NCI-H748 treated with DMSO at 0.1 percent for 48 hours (cell line): ENCODE measurements at regions not wholly inside any gene's neighbourhood (a gene's known extent, or its start where the extent isn't known, plus 50 kb on each side); places are given as distances from the start of the nearest gene placed in this dataset.
"Not testable (repeated sequence)": the region's sequence is repeated elsewhere in the genome, so short reads cannot be mapped to it uniquely, and the experiment has no call there.

Experiments used
- DNase-seq: peaks from one replicate; lab custom pipeline; 2025; lab: John Stamatoyannopoulos, UW

DNA sequence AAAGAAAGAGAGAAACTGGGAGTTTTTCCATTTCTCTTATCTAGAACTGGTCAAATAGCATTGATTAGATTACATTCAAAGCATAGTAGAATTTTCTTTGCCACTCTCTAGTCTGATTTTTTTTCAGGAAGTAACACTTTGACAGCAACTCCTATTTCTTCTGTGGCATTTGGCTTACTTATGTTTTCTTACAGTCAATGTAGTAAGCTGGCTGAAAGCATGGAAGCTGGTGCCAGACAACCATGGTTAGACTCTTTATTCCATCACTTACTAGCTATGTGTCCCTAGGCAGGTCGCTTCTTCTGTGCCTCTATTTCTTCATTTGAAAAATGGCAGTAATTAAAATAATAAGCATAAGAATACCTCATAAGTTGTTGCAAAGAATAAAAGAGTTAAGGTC lies 54.2 kb upstream of the OPRM1 start:
- no peak for DNase-seq

DNA sequence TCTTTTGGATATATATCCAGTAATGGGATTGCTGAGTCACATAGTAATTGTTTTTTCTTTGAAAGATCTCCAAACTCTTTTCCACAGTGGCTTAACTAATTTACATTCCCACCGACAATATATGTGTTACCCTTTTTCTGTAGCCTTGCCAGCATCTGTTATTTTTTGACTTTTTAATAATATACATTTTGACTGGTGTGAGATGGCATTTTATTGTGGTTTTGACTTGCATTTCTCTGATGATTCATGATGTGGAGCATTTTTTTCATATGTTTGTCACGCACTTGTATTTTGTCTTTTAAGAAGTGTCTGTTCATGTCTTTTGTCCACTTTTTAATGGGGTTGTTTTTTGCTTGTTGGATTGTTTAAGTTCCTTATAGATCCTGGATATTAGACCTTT lies 58.9 kb upstream of the OPRM1 start:
- DNase-seq: no peak

DNA sequence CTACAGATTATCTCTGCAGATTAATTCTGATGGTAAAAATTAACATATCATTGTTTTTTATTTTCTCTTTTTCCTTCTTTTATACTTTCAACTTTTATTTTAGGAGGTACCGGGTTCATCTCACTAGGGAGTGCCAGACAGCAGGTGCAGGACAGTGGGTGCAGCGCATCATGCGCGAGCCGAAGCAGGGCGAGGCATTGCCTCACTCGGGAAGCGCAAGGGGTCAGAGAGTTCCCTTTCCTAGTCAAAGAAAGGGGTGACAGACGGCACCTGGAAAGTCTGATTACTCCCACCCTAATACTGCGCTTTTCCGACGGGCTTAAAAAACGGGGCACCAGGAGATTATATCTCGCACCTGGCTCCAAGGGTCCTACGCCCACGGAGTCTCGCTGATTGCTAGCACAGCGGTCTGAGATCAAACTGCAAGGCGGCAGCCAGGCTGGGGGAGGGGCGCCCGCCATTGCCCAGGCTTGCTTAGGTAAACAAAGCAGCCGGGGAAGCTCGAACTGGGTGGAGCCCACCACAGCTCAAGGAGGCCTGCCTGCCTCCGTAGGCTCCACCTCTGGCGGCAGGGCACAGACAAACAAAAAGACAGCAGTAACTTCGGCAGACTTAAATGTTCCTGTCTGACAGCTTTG lies 60.0 kb upstream of the OPRM1 start:
- not testable (repeated sequence) for DNase-seq

DNA sequence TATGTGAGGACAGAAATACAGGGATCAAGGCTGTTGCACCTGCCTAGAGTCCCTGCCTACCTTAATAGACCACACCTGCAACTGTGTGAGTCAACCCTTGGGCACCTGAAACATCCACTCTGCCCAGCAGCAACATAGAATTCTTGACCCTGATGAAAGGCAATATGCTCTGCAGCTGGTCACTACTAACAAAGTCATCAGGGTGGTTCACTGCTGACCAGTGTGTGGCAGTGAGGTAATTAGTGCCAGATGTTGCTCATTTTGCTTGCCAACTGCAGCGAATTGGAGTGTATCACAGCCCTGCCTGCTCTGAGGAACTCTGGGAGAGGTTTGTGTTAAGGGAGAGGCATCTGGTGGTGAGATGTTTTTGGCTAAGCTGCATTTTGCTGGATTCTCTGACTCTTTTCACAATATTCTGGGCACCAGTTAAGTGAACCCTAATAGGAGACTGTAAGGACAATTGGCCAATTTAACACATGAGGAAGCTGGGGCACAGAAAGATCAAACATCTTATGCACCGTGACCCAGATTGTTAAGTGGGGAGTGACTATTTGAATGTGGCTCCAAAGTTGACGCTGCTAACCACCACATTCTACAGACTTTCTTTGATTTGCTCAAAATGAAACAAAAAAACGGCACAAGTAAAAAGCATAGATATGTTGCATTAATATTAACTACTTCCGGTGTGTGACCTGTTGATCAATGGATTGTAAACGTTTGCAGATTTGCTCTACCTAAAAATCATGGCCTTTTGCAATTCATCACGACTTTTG lies 61.9 kb upstream of the OPRM1 start:
- no peak for DNase-seq

DNA sequence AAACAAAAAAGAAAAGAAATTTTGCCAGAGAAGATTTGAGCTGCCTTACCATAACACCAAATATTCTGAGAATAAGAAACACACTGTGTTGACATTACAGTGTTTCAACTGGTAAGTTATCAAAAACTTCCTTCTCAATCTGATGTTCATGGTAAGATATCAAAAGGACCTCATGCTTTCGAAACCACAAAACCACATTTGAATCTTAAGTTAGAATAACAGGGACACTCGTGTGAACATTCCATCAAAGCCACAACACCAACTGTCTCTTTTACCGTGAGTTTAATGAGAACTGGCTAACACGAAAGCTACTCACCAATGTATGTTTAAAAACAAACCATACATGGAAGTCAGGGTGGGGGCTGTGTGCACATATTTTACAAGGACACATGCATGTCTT lies 73.0 kb upstream of the OPRM1 start:
- DNase-seq: no peak

DNA sequence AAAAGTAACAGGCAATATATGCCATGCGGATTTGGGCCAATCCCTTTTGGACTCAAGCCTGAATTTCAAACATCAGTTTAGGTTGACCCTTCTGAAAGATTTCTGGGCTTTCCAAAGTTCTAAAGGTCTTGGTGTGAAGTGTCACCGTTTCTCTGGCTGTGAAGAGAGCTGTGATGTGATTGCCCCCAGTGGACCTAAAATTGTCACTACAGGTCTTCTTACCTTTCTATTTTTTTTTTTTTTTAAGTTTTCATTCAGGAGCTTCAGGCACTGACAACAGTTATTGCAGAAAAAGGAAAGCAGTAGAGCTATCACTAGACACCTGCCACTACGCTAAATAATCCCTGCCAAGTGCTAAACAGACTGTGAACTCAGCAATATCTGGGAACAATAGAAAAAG lies 75.7 kb upstream of the OPRM1 start:
- no peak for DNase-seq

DNA sequence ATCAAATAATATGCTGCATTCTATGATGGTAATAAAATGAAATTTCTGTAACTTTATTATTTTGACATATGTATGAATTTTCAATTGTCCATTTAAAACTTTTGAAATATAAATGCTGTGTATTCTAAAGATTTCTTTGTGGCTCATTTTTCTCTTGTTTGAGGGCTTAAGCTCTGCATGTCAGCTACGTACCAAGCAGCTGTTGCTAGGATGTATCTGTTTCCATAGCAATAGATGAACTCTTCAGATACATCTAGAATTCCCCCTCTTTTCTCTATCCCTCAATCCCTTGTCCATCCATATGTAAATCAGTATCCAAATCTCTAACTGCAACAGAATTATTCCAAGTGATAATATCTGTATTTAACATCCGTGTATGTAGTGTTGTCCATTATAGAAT lies 76.5 kb upstream of the OPRM1 start:
- no peak for DNase-seq

DNA sequence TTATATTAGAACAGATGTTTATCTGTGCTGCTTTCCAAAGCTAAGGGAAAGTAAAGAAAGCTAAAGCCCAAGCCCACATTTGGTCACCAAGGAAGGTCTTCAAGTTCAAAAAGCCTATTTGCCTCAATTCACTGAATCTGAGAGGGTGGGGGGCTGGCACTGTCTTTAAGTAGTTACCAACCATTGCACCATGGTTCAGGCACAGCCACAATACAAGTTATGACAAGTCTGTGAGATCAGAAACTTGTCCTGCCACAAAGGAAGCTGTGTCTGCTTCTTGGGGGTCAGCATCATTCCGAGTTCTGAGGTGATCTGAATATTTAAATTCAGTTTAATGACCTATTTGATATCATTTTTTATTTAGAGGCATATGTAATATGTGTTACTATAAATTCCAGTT lies 78.3 kb upstream of the OPRM1 start:
- no peak for DNase-seq

DNA sequence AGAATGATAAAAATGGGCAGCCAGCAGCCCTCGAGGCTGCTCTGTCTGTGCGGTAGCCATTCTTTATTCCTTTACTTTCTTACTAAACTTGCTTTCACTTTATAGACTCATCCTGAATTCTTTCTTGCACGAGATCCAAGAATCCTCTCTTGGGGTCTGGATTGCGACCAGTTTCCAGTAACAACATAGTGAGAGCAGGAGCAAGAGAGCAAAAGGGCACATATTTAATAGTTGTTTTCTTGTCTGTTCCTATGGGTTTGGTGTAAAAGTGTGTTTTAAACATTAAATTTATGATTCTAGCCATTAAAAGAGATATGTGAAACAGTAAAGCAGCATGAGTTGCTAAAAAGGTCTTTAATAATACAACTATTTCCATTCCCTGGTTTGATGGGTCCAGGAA lies 78.8 kb upstream of the OPRM1 start:
- DNase-seq: no peak

DNA sequence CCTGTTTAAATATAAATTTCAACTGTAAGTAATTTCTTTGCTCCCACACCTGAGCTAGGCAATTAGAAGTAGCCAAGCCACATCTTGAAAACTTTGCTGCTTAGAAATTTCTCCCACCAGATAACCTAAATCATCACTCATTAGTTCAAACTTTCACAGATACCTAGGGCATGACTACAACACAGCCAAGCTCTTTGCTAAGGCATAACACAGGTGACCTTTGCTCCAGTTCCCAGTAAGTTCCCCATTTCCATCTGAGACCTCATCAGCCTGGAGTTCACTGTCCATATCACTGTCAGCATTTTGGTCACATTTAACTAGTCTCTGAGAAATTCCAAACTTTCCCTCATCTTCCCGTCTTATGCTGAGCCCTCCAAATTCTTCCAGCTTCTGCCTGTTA lies 79.8 kb upstream of the OPRM1 start:
- DNase-seq: no peak

DNA sequence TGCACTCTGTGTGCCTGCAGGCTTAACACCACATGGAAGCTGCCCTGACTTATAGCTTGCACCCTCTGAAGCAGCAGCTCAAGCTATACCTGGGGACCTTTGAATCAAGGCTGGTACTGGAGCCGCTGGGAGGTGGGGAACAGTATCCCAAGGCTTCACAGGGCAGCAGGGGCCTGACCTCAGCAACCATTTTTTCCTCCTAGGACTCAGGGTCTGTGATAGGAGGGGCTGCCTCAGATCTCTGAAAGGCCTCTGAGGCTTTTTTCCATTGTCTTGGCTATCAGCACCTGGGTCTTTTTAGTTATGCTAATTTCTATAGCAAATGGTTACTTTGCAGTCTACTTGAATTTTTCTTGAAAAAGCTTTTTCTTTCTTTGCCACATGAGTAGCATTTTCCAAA lies 80.2 kb upstream of the OPRM1 start:
- DNase-seq: no peak

DNA sequence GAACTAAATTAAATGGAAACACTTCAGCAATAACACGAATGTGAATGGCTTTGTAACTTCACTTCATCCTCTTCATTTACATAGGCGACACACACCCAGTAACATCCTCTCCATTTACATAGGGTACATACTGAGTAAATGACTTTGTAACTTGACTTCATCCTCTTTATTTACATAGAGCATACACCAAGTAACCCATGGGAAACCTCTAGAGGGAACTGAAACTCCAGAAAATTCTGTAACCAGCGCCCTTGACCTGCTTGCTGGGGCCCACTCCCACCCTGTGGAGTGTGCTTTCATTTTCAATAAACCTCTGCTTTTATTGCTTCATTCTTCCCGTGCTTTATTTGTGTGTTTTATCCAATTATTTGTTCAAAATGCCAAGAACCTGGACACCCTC lies 81.6 kb upstream of the OPRM1 start:
- DNase-seq: no peak

DNA sequence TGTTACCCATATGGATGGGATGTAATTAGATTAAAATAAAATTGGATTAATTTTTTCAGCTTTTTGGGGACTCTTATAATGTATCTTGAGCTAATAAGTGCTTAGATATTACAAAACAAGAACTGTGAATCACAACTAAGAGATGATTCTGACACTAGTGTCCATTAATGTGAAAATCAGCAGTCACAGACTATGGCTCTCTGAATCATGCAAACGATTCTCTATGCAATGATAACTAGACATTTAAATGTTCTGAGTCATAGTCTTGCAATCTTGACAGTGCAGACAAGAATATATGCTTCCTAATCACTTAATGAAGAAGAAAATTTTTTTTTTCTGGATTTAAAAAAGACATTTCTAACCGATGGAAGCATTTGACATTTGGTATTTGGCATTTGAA lies 82.2 kb upstream of the OPRM1 start:
- no peak for DNase-seq

DNA sequence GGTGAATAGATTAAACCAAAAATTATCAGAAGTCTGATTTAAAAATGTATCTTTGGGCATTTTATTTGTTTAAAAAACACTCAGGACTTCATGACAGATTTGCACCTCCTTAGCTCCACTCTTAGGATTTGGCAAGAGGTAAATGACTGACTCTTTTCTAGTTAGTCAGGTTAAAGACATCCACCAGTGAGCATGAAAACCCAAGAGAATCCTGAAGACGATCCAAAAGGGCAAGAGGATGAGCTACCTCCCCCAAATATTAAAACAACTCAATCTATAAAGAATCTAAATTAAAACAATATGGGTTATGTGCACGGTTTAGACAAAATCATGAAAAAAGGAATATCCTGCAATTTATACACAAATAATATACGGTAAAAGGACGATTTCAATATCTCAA lies 89.4 kb upstream of the OPRM1 start:
- no peak for DNase-seq

DNA sequence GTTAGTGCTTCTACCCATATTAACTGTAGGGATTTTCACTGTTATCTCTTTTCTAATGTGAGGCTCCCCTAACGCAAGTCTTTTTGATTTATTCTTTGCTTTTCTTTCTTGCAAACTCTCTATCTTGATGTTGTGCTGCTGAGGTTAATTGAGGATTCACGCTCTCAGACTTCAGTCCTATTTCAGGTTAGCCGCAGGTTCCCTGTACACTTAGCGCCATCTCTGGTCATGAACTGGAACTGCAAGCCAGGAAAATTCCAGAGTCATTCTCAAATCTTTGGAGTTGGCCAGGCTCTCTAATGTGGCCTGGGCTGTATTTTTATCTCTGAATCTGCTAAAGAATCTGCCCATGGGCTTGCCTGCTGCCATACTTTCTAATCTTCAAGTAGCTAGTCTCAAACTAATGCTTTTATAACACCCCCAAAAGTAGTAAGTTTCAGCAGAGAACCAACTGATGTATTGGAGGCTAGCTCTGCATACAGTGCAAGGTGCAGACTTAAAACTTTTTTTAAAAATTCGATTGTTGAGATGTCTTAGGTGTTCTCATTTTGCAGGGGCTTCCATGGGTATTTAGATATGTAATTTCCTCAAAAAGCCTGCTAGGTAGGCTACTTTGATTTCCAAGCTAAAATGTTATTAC lies 91.1 kb upstream of the OPRM1 start:
- DNase-seq: no peak

DNA sequence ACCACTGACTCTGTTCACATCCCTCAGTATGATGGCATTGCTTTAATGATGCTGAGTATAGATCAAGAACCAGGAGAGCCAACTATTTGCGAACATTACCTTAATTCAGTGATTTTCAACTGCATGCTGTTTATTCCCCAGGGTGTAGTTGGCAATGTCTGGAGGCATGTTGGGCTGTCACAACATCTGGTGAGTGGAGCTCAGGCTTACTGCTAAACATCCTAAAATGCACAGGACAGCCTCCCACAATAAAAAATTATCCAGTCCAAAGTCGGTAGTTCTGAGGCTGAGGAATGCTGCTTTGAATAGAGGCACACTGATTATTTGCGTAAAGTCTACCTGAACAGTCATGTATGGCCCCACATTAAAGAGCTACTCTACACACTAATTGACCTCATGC lies 94.8 kb upstream of the OPRM1 start:
- DNase-seq: no peak

DNA sequence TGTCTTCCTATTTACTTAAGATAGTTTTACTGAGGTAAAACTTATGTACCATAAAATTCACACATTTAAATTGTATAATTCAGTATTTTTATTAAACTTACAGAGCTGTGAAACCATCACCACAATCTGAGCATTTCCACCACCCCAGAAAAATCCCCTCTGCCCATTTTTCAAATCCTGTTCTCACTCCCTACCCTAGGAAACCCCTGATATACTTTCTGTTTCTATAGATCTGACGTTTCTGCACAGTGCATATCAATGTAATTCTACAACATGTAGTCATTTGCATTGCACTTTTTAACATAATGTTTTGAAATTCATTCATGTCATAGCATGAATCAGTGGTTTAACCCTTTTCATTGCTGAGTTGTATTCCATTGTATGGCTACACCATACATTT lies 96.7 kb upstream of the OPRM1 start:
- no peak for DNase-seq

DNA sequence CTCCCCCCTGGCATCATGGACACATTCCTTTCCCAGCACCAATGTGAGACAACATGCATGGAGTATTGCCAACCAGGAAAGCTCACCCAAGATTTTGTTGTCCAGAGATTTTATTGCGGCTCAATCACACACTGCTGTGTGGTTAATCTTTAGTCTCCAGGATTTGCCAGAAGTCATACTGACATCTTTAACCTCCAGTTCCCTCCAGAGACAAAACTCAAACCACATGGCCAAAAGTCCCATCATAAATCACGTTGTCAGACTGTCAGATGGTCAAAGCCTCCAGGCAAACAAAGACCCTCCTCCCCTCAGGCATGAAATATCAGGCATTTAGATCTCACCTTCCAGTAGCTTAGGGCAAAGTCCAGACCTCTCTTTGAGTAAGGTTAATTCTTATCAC lies 97.3 kb upstream of the OPRM1 start:
- no peak for DNase-seq

DNA sequence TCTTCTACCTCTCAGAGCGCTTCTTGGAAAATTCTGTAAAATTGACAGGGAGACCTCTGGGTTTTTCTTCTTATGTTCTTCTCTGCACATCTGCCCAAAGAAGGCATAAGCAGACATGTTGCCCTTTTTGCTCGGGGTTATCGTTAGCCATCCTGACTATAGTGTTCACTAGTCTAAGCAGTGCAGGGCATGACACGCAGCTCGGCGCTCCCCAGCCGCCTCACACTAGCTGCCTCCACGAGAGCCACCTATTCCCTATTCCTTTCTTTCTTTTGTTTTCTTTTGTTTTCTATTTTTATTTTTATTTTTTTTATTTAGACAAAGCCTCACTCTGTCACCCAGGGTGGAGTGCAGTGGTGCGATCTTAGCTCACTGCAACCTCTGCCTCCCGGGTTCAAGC lies 100.2 kb upstream of the OPRM1 start:
- DNase-seq: no peak

DNA sequence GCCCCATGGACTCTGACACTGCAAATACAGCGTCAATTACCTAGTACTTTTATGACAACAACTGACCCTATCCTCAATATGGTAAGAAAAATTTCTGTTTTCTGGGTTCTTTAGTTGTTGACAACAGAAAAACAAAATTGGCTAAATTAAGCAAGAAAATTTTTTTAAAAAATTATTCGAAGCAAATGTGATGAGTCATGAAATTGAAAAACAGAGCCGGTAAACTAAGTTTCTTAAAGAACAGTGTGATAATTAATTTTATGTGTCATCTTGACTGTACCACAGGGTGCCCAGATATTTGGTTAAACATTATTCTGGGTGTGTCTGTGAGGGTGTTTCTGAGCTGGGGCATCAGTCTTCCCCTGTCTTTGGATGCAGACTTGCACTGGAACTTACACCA lies 107.6 kb upstream of the OPRM1 start:
- DNase-seq: no peak

DNA sequence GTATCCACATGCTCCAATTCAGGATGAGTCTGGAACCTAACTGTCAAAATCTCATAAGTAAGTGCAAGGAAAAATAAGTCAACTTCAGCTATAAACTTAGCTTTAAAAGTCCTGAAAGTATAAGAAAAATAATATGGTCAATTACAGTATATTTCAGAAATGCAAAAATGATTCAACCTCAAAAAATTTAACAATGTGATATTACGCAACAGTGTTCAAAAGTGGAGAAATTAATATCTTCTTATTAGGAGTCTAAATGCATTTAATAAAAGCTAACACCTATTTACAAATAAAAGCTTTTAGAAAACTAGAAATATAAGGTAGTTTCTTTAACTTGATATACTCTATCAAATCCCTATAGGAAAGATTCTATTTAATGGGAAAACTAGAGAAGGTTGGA lies 111.2 kb upstream of the OPRM1 start:
- no peak for DNase-seq

DNA sequence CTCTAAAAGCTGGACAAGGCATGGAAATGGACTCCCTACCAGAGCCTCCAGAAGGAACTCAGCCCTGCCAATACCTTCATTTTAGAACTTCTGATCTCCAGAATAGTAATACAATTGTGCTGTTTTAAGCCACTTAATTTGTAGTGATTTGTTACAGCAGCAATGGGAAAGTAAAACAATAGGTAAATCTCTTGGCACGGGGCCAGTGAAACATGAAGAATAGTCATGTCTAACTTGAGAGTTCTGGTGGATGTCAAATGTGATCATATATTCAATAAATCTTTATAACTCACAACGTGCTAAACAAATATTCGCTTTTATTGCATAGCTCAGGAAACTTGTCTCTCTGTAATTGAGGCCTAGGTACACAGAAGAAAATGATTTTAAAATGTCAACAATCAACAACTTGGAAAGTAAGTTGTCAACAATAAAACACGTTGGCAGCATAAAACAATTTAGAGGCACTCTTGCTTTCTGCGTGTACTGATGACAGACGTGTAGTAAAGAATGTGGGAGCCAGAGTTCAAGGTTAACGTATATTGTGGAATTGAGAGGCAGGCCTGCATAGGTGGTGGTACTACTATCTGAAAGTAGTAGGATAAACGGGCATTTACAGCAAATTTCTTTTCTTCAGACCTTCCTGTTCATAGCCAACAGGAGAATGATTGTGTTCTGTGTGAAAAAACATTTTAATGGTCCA lies 140.5 kb upstream of the OPRM1 start:
- DNase-seq: no peak

DNA sequence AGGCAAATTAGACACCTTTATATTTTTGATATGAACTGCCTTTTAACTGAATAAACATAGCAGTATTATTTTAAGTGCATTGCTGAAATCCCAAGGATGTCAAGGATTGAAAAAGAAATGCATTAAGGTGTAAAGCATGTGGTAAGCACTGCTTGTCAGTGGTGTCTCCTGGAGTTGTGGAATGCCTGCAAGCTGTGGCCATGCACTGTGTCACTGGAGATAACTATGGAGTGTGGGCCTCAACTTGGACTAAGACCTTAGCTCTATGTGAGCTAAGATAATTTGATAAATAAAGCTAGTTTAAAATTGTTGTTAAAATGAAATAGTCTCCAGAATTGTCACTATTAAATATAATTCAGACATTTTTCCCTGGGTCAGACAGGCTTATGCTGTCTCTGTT lies 156.6 kb upstream of the OPRM1 start:
- DNase-seq: no peak
